IMR-90 (cell line): ENCODE measurements at regions not wholly inside any gene's neighbourhood (a gene's known extent, or its start where the extent isn't known, plus 50 kb on each side); places are given as distances from the start of the nearest gene placed in this dataset.

Source experiments
- ATAC-seq: fragments of 200-7000 bp; cut with Tn5 transposase; 2 replicates; pipeline ENCODE4 v1.9.1; 2020; ENCODE audit warnings: low read depth, mild to moderate bottlenecking, moderate library complexity
- BruUV-seq: library from RNA; stranded (reverse); fragments of 400-500 nt; replicated peaks from 2 replicates; lab custom pipeline; 2021; lab: Mats Ljungman, UMichigan
- CTCF ChIA-PET: fragments of 300-600 bp; formaldehyde crosslinking; extraction: SDS; loops from one replicate; lab custom pipeline; 2021; ENCODE audit warnings: antibody characterized with exemption; lab: Yijun Ruan, JAX
- POLR2A ChIA-PET: fragments of 300-600 bp; sonication (Branson Sonifier 250); formaldehyde crosslinking; loops from one replicate; lab custom pipeline; 2022; ENCODE audit warnings: antibody characterized with exemption; ENCODE audit not compliant: unreplicated experiment; lab: Charles Lee
- DNase-seq: peaks from one replicate; pipeline ENCODE4 v3.0.0; 2013
- H2AFZ ChIP-seq: replicated peaks from 2 replicates; pipeline ENCODE3; 2013; ENCODE audit warnings: low read length, mild to moderate bottlenecking; ENCODE audit not compliant: poor library complexity
- H2AK5ac ChIP-seq: 2 replicates; pipeline ENCODE4 v1.6.1; 2013; ENCODE audit warnings: low read depth, low read length, inconsistent platforms
- H2AK9ac ChIP-seq: replicated peaks from 2 replicates; pipeline ENCODE3; 2013; ENCODE audit warnings: mild to moderate bottlenecking, low read depth, low read length, moderate library complexity; ENCODE audit not compliant: poor library complexity
- H2BK120ac ChIP-seq: 2 replicates; pipeline ENCODE4 v1.6.1; 2013; ENCODE audit warnings: low read depth, low read length, inconsistent platforms
- H2BK15ac ChIP-seq: 3 replicates; pipeline ENCODE4 v1.6.1; 2013; ENCODE audit warnings: low read depth, low read length, inconsistent platforms
- H2BK20ac ChIP-seq: 2 replicates; pipeline ENCODE4 v1.6.1; 2013; ENCODE audit warnings: low read depth, mild to moderate bottlenecking, inconsistent platforms, low read length, moderate library complexity
- H2BK5ac ChIP-seq: 2 replicates; pipeline ENCODE4 v1.6.1; 2013; ENCODE audit warnings: mild to moderate bottlenecking, low read depth, low read length, inconsistent platforms; ENCODE audit not compliant: poor library complexity, severe bottlenecking
- H3K14ac ChIP-seq: replicated peaks from 2 replicates; pipeline ENCODE4 v1.6.1; 2013; ENCODE audit warnings: low read depth, low read length, inconsistent platforms
- H3K18ac ChIP-seq: 2 replicates; pipeline ENCODE4 v1.6.1; 2013; ENCODE audit warnings: low read depth, low read length, control low read depth
- H3K23ac ChIP-seq: 2 replicates; pipeline ENCODE4 v1.6.1; 2013; ENCODE audit warnings: low read depth, low read length, inconsistent platforms
- H3K27ac ChIP-seq: 2 replicates; pipeline ENCODE4 v1.5.1; 2013; ENCODE audit warnings: mild to moderate bottlenecking, control low read depth, low read length; ENCODE audit not compliant: insufficient read depth
- H3K27me3 ChIP-seq: 2 replicates; pipeline ENCODE4 v1.6.1; 2013; ENCODE audit warnings: low read length; ENCODE audit not compliant: control insufficient read depth, insufficient read depth
- H3K36me3 ChIP-seq: 2 replicates; pipeline ENCODE4 v1.6.1; 2013; ENCODE audit warnings: low read length, mixed read lengths; ENCODE audit not compliant: control insufficient read depth, insufficient read depth
- H3K4ac ChIP-seq: 2 replicates; pipeline ENCODE4 v1.6.1; 2013; ENCODE audit warnings: low read depth, low read length, inconsistent platforms
- H3K4me1 ChIP-seq: 2 replicates; pipeline ENCODE4 v1.6.1; 2013; ENCODE audit warnings: low read length, mixed read lengths; ENCODE audit not compliant: control insufficient read depth, insufficient read depth
- H3K4me2 ChIP-seq: 2 replicates; pipeline ENCODE4 v1.6.1; 2013; ENCODE audit warnings: low read depth, mild to moderate bottlenecking, control low read depth, low read length, moderate library complexity
- H3K4me3 ChIP-seq: 2 replicates; pipeline ENCODE4 v1.5.1; 2013; ENCODE audit warnings: low read depth, mild to moderate bottlenecking, control low read depth, low read length, moderate library complexity; ENCODE audit not compliant: insufficient read depth
- H3K56ac ChIP-seq: 2 replicates; pipeline ENCODE4 v1.6.1; 2013; ENCODE audit warnings: low read length, inconsistent platforms; ENCODE audit not compliant: insufficient read depth; ENCODE audit errors: extremely low read depth
- H3K79me1 ChIP-seq, 2 experiments: 2 replicates each; pipeline ENCODE4 v1.6.1; 2013; ENCODE audit warnings: low read length in 2 of 2, inconsistent platforms in 1 of 2, low read depth in 1 of 2
- H3K9ac ChIP-seq: 2 replicates; pipeline ENCODE4 v1.6.1; 2013; ENCODE audit warnings: low read depth, low read length, control low read depth
- H3K9me1 ChIP-seq: 2 replicates; pipeline ENCODE4 v1.6.1; 2013; ENCODE audit warnings: low read length, inconsistent platforms; ENCODE audit not compliant: insufficient read depth
- H3K9me3 ChIP-seq: 2 replicates; pipeline ENCODE4 v1.6.1; 2013; ENCODE audit warnings: low read length; ENCODE audit not compliant: control insufficient read depth, insufficient read depth
- H4K20me1 ChIP-seq: 2 replicates; pipeline ENCODE4 v1.6.1; 2013; ENCODE audit warnings: low read length, inconsistent platforms; ENCODE audit not compliant: insufficient read depth
- H4K5ac ChIP-seq: 2 replicates; pipeline ENCODE4 v1.6.1; 2013; ENCODE audit warnings: mild to moderate bottlenecking, low read depth, low read length, control low read depth
- H4K8ac ChIP-seq, 2 experiments: 2 replicates each; pipeline ENCODE4 v1.6.1; 2013; ENCODE audit warnings: low read depth in 2 of 2, low read length in 2 of 2, control low read depth in 1 of 2, inconsistent platforms in 1 of 2
- H4K91ac ChIP-seq: 2 replicates; pipeline ENCODE4 v1.6.1; 2013; ENCODE audit warnings: low read depth, low read length, inconsistent platforms; ENCODE audit not compliant: insufficient read depth
- BHLHE40 ChIP-seq: fragments of 150-350 bp; IDR thresholded peaks from 2 replicates; pipeline ENCODE4 v1.6.1; 2016; ENCODE audit warnings: mild to moderate bottlenecking, low read depth, low read length
- CEBPB ChIP-seq: IDR thresholded peaks from 2 replicates; pipeline ENCODE4 v1.6.1; 2012; ENCODE audit warnings: low read depth, low read length, improper control_type of control experiment
- CHD1 ChIP-seq: IDR thresholded peaks from 2 replicates; pipeline ENCODE4 v1.6.1; 2012; ENCODE audit warnings: low read depth, low read length, improper control_type of control experiment
- CTCF ChIP-seq: conservative IDR thresholded peaks from 2 replicates; pipeline ENCODE4 v1.5.1; 2012; ENCODE audit warnings: mild to moderate bottlenecking, low read depth, low read length, improper control_type of control experiment
- ELK1 ChIP-seq: fragments of 150-350 bp; IDR thresholded peaks from 2 replicates; pipeline ENCODE4 v1.6.1; 2016; ENCODE audit warnings: low read depth, mild to moderate bottlenecking, low read length, moderate library complexity, borderline replicate concordance
- FOS ChIP-seq: fragments of 150-350 bp; IDR thresholded peaks from 2 replicates; pipeline ENCODE4 v1.6.1; 2016; ENCODE audit warnings: low read depth, low read length
- MAFK ChIP-seq: IDR thresholded peaks from 2 replicates; pipeline ENCODE4 v1.6.1; 2012; ENCODE audit warnings: low read depth, low read length, improper control_type of control experiment
- MAZ ChIP-seq: IDR thresholded peaks from 2 replicates; pipeline ENCODE4 v1.6.1; 2012; ENCODE audit warnings: low read depth, mild to moderate bottlenecking, low read length, improper control_type of control experiment, moderate library complexity, borderline replicate concordance
- MXI1 ChIP-seq: IDR thresholded peaks from 2 replicates; pipeline ENCODE4 v1.6.1; 2012; ENCODE audit warnings: low read depth, mild to moderate bottlenecking, low read length, moderate library complexity, borderline replicate concordance
- NFE2L2 ChIP-seq: fragments of 150-350 bp; IDR thresholded peaks from 2 replicates; pipeline ENCODE4 v1.6.1; 2016; ENCODE audit warnings: low read depth, mild to moderate bottlenecking, low read length
- POLR2A ChIP-seq: IDR thresholded peaks from 2 replicates; pipeline ENCODE4 v1.6.1; 2012; ENCODE audit warnings: mild to moderate bottlenecking, low read depth, low read length
- RAD21 ChIP-seq: IDR thresholded peaks from 2 replicates; pipeline ENCODE4 v1.6.1; 2012; ENCODE audit warnings: low read length, improper control_type of control experiment
- RCOR1 ChIP-seq: IDR thresholded peaks from 2 replicates; pipeline ENCODE4 v1.6.1; 2012; ENCODE audit warnings: mild to moderate bottlenecking, low read length, improper control_type of control experiment; ENCODE audit not compliant: insufficient replicate concordance
- RFX5 ChIP-seq: IDR thresholded peaks from 2 replicates; pipeline ENCODE4 v1.8.0; 2012; ENCODE audit warnings: low read depth, mild to moderate bottlenecking, low read length, moderate library complexity
- SMC3 ChIP-seq: fragments of 150-350 bp; IDR thresholded peaks from 2 replicates; pipeline ENCODE4 v1.6.1; 2016; ENCODE audit warnings: low read depth, mild to moderate bottlenecking, antibody characterized with exemption, low read length, moderate library complexity
- USF2 ChIP-seq: fragments of 150-350 bp; IDR thresholded peaks from 2 replicates; pipeline ENCODE4 v1.6.1; 2017; ENCODE audit warnings: mild to moderate bottlenecking, antibody characterized with exemption, low read length, low read depth
- WGBS, 2 experiments: methylation state at CpG; one replicate each; pipeline versions ENCODE4 v1.1.5 to v1.1.7; 2013; ENCODE audit warnings: missing lambda C conversion rate in 2 of 2; ENCODE audit not compliant: insufficient read length in 1 of 2; ENCODE audit errors: extremely low coverage in 2 of 2; 5-methylcytosine and 5-hydroxymethylcytosine counted together
- dilution Hi-C: fragments of 300-500 bp; cut with HindIII; formaldehyde crosslinking; loops from one replicate; pipeline ENCODE4 v1.14.3; 2018; ENCODE audit warnings: low sequenced_read_pairs; ENCODE audit not compliant: unreplicated experiment
- in situ Hi-C: fragments of 300-500 bp; cut with MboI; formaldehyde crosslinking; loops from 3 replicates; pipeline ENCODE4 v1.14.3; 2019; ENCODE audit warnings: low sequenced_read_pairs, inconsistent platforms, mixed read lengths
- intact Hi-C: fragments of 100-400 bp; cut with micrococcal nuclease; formaldehyde crosslinking; loops from 2 replicates; pipeline ENCODE4 v1.10.0; 2022

GRCh38 chr10:4545062-4545461, 280.9 kb upstream of the AKR1E2 start:
- intact Hi-C loops (no loop called here), in situ Hi-C loops (no loop called here), dilution Hi-C loops (no loop called here)
- H4K5ac ChIP-seq = no peak overlapping the region
- H2BK5ac ChIP-seq = no peak overlapping the region
- H3K27me3 ChIP-seq = no peaks in the 10 kb centered on the region
- no peaks in the 10 kb centered on the region for H3K9me3 ChIP-seq
- H4K8ac ChIP-seq = no peak overlapping the region
- H4K91ac ChIP-seq = no peak overlapping the region
- CTCF ChIA-PET = no interaction called here
- no peak overlapping the region for H3K23ac ChIP-seq
- H2BK120ac ChIP-seq = no peak overlapping the region
- no peaks in the 10 kb centered on the region for H4K20me1 ChIP-seq
- no peak overlapping the region for H2BK15ac ChIP-seq
- H3K4me3 ChIP-seq = no peak overlapping the region
- no peaks in the 10 kb centered on the region for H3K4me1 ChIP-seq
- no peak overlapping the region for H2BK20ac ChIP-seq
- 100% methylated on average over 1 of the region's 7 CpGs; no CpG with 5 or more reads in 1 of the 2 experiments for whole genome bisulfite sequencing, 2 experiments
- no peak overlapping the region for H3K4me2 ChIP-seq
- no peak for DNase-seq
- H2AK5ac ChIP-seq = no peak overlapping the region
- no peaks in the 10 kb centered on the region for H3K36me3 ChIP-seq
- H2AK9ac ChIP-seq = no peak overlapping the region
- no peak overlapping the region for H3K56ac ChIP-seq
- ATAC-seq = no peak
- H3K27ac ChIP-seq = no peak overlapping the region
- no peak overlapping the region for H3K18ac ChIP-seq
- no peak for TF ChIP-seq RAD21
- TF ChIP-seq ELK1 = no peak
- no peak for TF ChIP-seq POLR2A
- TF ChIP-seq NFE2L2 = no peak
- no peak for TF ChIP-seq SMC3
- TF ChIP-seq CHD1 = no peak
- no peak for TF ChIP-seq MXI1
- no peak for TF ChIP-seq CTCF
- no peak for TF ChIP-seq MAZ
- no peak for TF ChIP-seq USF2
- no peak for TF ChIP-seq RCOR1
- TF ChIP-seq BHLHE40 = no peak
- no peak for TF ChIP-seq FOS
- TF ChIP-seq MAFK = no peak
- TF ChIP-seq CEBPB = no peak
- no peak for TF ChIP-seq RFX5
- no peak overlapping the region for H3K9ac ChIP-seq
- peaks cover 7% of the 10 kb centered on the region for H3K9me1 ChIP-seq
- H3K14ac ChIP-seq = no peak overlapping the region
- BruUV-seq = no TSS peak
- no peak overlapping the region for H3K4ac ChIP-seq
- no peak overlapping the region for H2AFZ ChIP-seq
- no peaks in the 10 kb centered on the region for H3K79me1 ChIP-seq
- POLR2A ChIA-PET = no interaction called here
